ENCODE measurements at regions not wholly inside any gene's neighbourhood (a gene's known extent, or its start where the extent isn't known, plus 50 kb on each side); places are given as distances from the start of the nearest gene placed in this dataset.

DNA sequence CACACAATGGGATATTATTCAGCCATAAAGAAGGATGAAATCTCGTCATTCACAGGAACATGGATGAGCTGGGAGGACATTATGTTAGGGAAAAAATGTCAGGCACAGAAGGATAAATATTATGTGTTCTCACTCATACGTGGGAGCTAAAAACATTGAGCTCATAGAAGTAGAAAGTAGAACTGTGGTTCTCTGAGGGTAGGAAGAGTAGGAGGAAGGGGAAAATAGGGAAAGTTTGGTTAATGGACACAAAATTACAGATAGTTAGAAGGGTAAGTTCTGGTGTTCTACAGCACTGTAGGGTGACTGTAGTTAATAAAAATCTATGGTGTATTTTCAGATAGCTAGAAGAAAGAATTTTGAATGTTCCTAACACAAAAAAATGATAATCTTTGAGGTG lies 102.6 kb upstream of the LIPC start:
- TF ChIP-seq, protein P1, sequence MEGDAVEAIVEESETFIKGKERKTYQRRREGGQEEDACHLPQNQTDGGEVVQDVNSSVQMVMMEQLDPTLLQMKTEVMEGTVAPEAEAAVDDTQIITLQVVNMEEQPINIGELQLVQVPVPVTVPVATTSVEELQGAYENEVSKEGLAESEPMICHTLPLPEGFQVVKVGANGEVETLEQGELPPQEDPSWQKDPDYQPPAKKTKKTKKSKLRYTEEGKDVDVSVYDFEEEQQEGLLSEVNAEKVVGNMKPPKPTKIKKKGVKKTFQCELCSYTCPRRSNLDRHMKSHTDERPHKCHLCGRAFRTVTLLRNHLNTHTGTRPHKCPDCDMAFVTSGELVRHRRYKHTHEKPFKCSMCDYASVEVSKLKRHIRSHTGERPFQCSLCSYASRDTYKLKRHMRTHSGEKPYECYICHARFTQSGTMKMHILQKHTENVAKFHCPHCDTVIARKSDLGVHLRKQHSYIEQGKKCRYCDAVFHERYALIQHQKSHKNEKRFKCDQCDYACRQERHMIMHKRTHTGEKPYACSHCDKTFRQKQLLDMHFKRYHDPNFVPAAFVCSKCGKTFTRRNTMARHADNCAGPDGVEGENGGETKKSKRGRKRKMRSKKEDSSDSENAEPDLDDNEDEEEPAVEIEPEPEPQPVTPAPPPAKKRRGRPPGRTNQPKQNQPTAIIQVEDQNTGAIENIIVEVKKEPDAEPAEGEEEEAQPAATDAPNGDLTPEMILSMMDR (IDR thresholded peaks at IDR 0.05; ENCODE audit: low read length): no peak
- TF ChIP-seq EZH2 (IDR thresholded peaks at IDR 0.05; ENCODE audit: borderline replicate concordance, low read length): no peak
